ENCODE measurements at regions not wholly inside any gene's neighbourhood (a gene's known extent, or its start where the extent isn't known, plus 50 kb on each side); places are given as distances from the start of the nearest gene placed in this dataset.

DNA sequence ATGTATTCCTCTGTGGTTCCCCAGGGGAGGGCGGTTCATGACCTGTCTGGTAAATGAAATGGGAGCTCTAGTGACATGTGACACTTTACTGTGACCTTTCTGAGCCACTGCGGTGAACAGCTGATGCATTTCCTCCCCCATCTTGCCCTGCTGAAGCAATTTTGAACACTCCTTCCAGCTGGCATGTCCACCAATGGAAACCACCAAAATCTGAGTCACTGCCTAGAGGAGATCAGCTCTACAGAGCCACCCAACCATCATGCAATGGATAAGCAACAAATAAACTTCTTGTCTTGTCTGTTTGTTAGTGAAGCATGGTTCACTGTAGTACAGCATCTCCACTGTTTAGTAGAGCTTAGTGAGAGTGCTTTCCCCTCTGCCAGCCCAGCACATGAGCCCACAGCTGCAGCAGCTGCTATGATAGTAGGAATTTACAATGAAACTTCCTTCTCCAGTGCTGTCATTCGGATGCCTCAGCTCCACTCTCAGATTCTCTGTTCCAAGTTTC, 479.4 kb downstream of the NTRK3 start:
- TF ChIP-seq ELF4 (IDR thresholded peaks at IDR 0.05) (no peak), FOXA1 (IDR thresholded peaks at IDR 0.05) (no peak), SP1 (IDR thresholded peaks at IDR 0.05) (no peak), NFRKB (IDR thresholded peaks at IDR 0.05) (no peak), BHLHE40 (IDR thresholded peaks at IDR 0.05; ENCODE audit: borderline replicate concordance) (no peak)
